Superior temporal gyrus (tissue), 1 donor: ENCODE measurements at regions not wholly inside any gene's neighbourhood (a gene's known extent, or its start where the extent isn't known, plus 50 kb on each side); places are given as distances from the start of the nearest gene placed in this dataset.
A peak's percentile ranks its signal among the peaks of the same experiment; 100 is the strongest.

Experiments
- DNase-seq: peaks from one replicate; pipeline ENCODE4 v3.0.0-alpha.2; 2016; ENCODE audit errors: extremely low spot score

DNA sequence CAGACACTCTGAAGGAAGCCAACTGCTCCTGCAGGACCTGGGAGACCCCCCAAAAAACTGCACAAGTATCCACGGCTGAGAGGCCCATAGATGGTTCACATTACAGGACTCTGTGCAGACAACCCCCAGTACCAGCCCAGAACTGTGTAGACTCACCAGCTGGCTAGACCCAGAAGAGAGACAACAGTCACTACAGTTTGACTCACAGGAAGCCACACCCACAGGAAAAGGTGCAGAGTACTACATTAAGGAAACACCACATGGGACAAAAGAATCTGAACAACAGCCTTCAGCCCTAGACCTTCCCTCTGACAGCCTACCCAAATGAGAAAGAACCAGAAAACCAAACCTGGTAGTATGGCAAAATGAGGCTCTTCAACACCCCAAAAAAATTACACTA is 281.2 kb upstream of the RGMB start:
- no peak for DNase-seq

DNA sequence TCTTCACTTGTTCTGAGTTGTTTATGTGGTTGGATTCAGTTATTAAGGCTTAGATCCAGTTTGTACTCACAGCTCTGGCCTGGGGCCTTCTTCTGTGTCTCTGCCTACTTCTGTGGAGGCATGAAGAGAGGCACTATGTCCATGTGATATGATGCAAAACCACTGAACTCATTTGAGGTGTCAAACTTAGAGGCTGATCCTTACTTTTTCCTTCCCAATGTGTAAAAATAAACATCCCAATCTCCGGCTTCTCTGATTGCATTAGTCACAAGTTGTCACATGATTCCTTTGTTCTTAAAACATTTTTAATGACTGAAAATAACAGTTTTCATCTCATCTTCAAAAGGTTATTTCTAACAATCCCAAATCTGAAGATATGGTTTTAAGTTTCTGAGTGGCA is 276.0 kb upstream of the RGMB start:
- DNase-seq = no peak

DNA sequence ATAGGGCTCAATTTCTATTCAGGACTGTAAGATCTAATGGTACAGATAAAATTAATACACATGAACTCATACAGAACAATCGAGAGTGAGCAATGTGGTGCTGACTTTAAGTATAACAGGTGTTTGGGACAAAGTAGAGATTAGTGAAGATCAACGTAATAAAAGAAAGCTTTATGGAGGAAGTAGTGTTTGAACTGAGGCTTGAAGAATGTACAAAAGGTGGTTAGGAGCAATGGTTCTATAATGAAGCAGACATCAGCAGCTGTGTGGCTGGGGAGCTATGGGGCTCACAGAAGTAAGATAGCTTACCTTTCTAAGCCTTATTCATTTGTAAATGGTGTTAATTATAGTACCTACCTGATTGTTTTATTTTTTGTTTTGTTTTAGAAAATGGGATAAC is 275.4 kb upstream of the RGMB start:
- DNase-seq = no peak

DNA sequence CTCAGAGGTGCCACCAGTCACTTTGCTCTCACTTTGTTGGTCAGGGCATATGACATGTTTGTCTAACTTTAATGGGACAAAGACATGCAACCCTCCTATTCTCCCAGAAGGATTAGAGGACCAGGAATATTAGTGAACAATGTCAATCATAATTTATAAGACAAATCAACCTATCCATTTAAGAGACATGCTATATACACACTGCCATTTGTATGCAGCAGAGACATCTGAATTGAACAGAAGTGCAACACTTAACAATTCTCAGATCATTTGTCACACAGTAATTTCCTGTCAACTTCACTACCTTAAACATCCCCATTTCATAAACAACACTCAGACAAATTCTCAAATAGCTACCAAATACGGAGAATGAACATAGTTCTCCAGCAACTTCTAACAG is 273.6 kb upstream of the RGMB start:
- no peak for DNase-seq

DNA sequence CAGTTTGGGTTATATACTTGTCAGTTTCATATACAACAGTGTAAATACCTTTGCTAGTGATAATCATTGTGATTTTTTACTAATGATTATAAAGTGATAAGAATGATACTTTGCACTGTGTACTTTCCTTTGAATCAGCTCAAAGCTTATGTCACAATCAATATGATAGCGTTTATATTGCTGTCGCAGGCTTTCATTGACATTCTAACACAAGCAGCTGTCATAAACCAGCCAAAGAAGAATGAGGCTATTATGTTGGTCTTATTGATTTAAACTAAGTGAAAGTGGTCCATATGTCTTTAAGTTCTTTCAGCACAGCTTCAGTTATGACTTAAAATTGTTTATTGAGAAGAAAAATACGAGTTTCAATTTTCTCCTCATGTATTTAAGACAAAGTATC is 272.7 kb upstream of the RGMB start:
- DNase-seq = no peak

DNA sequence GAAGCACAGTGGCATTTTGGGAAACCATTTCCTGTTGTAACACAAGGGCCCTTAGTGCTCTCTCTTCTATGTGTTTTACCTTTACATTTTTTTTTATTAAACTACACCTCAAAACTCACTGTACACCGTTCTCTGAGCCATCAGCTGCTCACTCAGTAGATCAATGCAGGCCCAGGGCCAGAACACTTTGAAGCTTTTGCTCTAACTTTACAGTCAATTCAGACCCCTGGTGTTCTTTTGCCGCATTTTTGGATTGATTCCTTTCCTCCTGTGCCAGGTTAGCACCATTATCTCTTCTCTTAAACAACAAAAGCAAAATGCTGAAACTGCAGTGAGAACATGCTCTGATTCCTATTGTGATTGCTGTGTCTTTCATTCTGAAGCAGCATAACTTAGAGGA is 269.8 kb upstream of the RGMB start:
- DNase-seq = no peak

DNA sequence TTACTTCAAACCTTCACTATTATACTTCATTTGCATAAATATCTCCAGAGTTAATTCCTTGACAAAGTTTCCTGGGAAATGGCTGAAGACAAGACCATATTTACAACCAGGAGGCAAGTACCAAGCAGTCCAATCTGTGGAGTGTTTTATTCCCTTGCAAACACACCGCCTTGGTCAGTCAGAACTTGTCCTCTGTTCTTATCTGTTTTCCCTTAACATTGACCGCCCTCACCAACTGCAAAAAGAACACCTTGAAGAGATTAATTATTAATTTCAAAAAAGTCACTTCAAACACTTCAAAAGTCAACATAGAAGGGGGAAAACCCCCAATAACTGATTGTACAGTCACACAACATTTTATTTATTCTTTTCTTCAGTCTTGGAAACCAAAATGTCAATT is 269.0 kb upstream of the RGMB start:
- DNase-seq = no peak

DNA sequence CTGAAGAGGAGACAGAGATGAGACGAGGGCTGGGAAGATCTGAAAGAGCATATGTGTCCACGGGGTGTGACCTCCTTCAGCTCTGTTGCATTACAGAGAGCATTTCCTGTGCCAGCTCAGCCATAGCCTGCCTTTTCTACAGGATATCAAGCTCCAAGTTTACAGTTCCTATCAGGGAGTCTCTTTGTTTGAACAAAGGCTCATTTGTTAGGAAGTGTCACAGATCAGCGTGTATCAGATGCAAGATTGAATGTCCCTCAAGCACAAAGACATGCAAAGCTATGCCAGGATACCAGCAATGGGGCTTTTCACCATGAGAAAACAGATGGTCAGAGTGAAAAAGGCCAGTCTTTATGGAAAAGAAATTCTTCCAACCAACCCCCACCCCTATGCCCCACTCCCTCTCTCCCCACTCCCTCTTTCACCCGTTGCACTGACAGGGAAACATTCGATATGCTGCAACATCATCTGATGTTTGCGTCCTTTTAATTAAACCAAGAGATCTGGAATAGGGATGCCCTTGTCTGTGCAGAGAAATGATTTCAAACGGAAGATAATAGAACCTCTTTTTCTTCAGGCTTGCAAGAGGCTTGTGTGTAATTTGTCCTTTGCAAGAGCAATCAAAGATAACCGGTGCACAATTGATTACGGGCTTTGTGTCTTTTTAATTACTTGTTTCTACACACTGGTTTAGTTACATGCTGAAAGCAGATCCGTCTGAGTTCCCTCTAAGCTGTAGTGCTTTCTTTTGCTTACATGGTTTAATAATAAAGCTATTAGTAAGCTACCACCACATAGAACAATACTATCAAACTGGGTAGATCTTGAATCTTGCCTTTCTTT is 263.1 kb upstream of the RGMB start:
- DNase-seq = peak; percentile 73

DNA sequence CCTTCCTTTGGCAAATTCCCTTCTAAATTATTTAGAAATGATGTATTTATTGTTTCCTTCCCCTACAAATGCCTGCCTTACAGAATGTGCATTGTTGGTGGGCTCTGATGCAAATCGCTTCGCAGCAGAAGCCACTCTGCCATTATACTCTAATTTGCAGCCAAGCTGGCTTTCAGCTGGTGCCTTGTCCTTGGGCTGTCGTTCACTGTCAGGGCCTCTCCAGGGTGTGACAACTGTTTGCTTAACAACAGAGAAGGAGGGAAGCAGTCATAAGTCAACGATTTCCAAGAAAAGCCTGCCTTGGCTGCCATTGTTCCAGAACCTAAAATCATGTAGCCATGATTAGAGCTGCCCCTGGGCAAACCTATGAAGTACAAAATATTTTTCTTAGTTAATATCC is 260.1 kb upstream of the RGMB start:
- DNase-seq = no peak

DNA sequence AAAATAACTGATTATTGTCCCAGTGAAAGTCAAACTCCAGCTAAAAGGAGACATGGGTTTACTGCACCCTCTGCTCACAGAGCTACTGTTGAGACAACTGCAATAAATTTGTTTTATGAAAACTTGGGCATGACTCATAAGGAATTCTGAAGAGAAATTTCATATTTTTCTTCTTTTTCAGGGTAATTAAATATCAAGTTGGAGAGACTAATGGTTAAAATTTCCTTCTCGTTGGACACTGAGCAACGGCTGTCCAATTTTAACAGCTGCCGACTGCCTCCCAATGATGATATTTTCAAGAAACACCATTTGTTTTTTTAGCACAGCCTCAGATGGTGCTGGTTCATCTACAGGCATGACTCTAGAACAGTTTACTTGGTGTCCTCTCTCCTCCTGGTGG is 259.2 kb upstream of the RGMB start:
- DNase-seq = no peak

DNA sequence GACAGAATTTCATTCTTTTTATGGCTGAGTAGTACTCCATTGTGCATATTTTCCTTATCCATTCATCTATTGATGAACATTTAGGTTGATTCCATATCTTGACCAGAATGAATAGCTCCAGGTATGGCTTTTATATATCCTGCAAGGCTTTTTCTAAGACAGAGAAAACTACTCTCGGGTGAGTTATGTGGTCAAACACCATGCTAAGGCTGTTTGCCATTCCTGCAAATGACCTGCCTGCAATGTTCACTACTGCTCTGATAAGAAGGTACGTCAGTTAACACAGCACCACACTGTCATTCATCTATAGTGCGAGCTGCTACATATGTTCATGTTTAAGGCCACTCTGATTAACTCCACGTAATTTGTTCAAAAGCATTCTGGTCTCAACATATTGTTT is 256.8 kb upstream of the RGMB start:
- no peak for DNase-seq

DNA sequence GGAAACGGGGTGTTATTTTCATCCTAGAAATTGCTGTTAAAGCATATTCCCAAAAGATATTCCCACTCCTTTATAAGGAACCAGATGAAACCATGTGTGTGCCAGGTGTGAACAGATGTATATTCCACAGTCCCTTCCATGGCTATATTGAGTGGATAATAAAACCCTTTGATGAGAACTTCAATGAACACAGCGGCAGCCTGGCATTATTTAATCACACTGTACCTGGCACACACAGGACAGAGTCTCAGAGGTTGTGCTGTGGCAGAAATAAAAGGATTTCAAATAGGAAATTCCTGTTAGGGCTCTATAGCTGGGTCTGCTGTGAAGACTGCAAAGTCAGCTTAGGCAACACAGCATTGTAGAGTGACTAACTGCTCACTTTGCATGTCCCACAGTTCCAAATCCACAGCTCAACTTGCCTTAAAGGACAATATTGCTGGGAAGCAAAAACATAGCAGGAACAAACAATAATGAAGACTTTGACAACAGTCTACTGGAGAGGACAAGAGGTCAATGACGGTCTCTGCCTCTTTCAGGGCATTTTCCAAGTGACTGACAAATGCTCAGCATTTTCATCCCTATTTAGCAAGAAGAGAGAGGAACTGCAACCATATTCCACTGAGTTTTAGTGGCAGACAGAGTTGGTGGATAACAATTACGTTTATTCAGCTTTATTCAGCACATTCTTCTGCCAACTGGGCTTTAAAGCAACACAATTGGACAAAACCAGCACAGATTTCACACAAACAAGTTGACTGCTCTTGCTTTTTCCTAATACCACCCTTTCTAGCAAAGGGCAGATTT is 255.7 kb upstream of the RGMB start:
- peak; percentile 54 for DNase-seq

DNA sequence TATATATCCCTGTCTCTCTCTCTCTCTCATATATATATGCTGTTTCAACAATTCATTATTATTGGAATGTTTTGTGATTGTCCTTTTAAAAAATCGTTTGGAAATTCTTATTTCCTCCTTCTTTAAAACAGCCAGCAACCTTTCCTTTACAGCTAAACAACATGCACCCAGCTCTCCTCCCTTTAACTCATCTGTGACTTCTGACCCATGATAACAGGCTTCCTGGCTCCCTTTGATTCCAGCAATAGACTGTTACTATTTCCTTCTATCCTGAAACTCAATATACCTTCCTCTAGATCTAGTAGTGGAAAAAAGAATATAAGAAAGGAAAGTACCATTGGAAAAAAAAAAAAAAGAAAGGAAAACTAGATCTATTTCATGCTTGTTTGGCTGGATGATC is 254.7 kb upstream of the RGMB start:
- no peak for DNase-seq

DNA sequence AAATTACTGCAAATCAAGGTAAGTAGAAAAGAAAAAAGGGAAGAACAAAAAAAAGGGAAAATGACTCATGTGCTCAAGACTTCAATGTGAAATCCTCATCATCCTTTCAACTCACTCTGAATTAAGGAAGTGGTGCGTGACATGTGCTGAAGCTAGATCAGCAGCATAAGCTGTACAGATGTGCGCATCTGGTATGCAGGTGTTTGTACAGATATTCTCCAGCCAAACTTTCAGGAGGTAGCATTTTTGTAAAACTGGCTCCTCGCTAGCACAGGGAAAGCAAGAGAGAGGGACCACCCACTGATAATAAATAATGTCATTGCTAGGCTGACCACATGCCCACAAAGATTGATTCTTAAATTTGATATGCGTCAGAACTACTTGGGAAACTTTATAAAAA is 253.9 kb upstream of the RGMB start:
- no peak for DNase-seq

DNA sequence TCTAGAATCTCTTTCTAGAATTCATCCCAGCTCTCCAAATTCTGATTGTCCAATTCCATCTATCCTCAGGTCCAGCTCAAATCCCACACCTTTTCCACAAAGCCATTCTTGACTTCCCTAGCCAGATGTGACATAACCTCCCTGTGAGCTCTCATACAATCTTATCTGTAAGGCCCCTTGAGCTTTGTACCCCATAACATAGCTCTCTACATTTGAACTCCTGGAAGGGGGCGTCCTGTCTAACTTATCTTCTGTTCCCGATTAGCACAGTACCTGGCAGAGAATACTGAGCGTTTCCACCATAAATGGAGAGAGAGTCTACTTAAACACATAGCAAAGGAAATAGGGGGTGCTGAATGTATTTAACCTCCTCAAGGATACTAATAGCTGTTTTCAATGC is 251.6 kb upstream of the RGMB start:
- DNase-seq = no peak

DNA sequence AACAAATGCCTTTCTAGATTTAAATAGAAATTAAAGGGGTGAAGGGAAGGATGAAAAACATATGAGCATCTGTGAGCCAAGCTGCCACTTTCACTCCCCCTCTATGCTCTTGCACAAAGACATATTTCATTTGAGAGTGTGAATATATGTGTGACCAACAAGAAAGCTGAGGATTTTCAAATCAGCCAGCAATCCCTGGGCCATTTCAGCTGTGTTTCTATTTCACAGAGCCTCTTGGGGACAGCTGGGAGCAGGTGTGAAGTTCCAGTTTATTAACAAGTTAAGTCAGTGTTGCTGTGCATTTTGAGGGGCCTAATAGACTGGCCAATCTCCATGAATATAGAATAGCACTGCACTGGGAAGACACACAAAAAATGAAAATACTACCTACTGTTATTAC is 248.7 kb upstream of the RGMB start:
- no peak for DNase-seq

DNA sequence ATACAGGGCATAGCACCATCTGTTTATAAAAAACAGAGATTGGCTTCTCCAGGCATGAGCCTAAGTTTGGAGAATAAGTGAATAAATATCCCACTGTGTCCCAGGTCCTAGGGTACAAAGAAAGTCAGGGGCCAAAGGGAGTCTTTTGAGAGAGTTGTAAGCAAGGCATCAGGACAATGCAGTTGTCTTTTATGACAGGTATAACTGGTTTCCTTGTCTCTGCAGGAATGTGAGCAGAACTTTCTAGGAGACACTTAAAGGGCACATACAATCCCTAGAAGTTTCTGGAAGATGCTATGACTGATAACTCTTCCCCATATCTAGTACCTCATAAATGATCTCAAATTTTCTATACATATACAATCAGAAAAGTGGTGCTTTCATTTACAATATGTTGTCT is 245.6 kb upstream of the RGMB start:
- no peak for DNase-seq

DNA sequence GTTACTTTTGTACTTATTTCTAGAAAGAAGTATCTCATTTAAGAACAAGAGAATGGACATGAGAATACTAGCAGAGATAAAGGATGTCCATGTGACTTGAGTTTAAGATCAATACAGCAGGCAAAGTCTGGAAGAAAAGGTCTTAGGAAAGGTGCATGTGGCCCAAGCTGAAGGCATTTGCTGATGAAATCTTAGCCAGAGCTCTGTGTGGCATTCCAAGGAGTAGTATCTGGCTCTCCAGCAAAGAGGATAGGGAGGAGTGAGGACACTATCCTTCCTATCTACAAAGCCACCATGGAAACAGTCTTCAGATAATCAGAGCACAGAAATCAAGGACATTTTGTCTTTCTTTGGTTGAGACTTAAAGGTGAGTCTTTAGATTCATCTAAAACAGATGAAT is 244.1 kb upstream of the RGMB start:
- no peak for DNase-seq

DNA sequence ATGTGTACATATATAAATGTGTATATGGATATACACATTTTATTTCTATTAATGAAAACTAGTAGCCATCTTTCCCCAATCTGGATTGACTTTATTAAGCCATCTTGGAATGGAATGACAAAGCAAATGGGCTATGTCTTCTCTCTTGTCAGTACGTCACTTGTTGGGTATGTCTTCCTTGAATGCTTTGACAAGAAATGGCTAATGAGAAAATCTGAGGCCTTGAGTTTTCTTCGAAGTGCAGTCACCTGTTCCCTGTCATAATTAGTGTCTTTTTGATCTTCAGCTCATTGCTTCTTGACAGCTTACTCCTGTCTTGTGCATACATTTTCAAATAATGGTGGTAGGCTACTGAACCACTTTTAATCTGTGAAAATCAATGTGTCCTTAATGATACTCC is 243.2 kb upstream of the RGMB start:
- DNase-seq = no peak

DNA sequence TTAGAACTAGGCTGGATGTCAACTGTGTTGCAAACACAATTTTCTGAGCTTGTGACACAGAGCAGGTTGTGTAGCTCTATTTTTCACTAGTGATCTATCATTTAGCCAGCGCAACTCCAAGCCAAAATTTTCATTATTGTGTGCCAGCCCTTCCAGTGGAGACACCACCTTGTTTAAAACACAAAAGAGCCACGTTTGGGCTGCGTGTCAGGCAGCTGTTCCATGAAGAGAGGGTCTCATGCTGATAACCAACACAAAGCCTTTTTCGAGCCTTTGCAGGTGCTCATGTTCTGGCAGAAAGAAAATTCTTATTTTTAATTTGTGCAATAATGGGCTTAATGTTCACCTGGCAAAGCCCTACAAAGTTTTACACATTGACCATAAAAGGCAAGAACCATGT is 237.6 kb upstream of the RGMB start:
- no peak for DNase-seq

DNA sequence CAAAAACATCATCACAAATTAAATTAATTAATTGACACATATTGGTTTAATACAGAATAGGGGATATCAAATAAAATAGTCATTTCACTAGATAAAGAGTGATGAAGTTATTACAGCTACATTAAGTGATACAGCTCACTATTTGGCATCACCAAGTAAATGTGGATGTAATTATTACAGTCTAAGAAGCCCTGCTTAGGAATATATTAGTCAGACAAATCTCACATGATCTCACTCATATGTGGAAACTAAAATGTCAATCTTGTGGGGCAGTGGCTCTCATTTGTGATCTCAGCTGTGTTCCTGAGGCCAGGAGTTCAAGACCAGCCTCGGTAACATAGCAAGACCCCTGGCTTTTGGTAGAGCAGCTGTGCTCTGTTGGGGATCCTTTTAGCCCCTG is 233.4 kb upstream of the RGMB start:
- no peak for DNase-seq

DNA sequence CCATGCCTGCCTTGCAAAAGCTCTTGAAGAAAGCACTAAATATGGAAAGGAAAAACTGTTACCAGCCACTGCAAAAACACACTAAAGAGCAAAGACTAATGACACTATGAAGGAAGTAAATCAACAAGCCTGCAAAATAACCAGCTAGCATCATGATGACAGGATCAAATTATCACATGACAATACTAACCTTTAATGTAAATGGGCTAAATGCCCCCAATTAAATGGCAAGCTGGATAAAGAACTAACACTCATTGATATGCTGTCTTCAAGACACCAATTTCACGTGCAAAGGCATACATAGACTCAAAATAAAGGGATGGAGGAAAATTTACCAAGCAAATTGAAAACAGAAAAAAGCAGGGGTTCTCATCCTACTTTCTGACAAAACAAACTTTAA is 231.8 kb upstream of the RGMB start:
- no peak for DNase-seq

DNA sequence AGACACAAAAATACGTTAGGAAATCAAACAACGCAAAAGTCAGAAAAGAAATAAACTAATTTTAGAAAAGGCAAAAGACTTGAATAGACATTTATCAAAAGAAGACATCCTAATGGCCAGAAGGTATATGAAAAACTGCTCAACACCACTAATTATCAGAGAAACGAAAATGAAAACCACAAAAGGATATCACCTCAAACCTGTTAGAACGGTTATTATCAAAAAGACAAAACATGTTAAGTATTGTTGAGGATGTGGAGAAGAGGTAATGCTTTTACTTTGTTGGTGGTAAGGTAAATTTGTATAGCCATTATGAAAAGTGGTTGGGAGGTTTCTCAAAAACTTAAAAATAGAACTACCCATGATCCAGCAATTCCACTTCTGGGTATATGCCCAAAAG is 230.0 kb upstream of the RGMB start:
- DNase-seq = no peak
